H4 (cell line): ENCODE measurements at regions not wholly inside any gene's neighbourhood (a gene's known extent, or its start where the extent isn't known, plus 50 kb on each side); places are given as distances from the start of the nearest gene placed in this dataset.
"Not testable (repeated sequence)": the region's sequence is repeated elsewhere in the genome, so short reads cannot be mapped to it uniquely, and the experiment has no call there.

Source experiments
- DNase-seq: peaks from one replicate; pipeline ENCODE4 v3.0.0-alpha.2; 2015; ENCODE audit warnings: low spot score

GRCh38 chrX:16067886-16068515 lies 55.4 kb upstream of the GRPR start:
- DNase-seq, result no peak

DNA sequence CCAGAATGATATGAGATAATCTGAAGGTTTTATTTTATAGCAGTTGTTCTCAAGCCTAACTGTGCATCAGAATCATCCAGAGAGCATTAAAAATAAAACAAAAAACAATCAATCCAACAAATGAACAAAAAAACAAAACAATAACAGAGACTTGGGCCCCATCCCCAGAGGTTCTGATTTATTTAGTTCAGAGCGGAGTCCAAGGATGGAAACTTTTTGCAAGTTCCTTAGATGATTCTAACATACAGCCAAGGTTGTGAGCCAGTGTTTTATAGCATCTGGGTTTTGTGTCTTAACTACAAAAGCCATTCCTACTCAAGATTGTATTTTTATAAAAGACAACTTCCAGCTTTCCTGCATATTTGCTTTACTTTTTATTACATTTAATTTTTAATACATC lies 59.4 kb upstream of the GRPR start:
- no peak for DNase-seq

DNA sequence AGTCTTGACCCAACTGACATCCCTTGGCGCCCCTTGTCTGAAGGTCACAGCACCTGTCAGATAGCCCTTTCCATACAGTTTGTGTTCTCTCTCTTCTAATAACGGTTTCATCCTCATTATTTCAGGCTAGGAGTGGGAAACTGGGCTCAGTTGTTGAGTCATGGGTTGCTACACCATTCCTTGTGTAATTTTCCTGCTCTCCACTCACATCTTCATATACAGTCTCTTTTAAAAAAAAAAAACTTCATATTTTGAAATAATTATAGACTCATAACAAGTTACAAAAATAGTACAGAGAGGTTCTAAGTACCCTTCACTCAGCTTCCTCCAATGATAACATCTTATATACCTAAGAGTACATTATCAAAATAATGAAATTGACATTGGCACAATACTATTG lies 60.2 kb upstream of the GRPR start:
- DNase-seq, result no peak

- no peak for DNase-seq
These were observed 62.1 kb upstream of the GRPR start for GRCh38 chrX:16061296-16061695.

DNA sequence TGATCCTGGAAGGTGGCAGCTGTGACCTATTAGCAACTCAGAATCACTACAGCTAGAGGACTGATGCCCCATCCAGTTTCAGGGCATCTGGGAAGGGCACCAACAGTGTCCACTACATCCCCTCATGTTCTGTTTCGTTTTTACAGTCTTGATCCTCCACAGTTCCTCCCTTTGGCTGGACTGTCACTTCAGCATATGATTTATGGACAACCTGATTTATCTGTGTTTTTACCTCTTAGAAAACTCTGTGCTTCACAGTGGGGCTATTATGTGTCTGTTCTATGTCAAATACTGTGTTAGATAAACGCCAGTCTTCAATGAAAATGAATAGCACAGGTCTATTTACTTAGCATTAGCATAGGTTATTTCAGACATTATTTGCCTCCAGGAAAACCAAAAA lies 63.1 kb upstream of the GRPR start:
- no peak for DNase-seq

GRCh38 chrX:16049126-16049525 lies 74.2 kb upstream of the GRPR start:
- DNase-seq, result not testable (repeated sequence)

- no peak for DNase-seq
These were observed 80.4 kb upstream of the GRPR start for GRCh38 chrX:16042980-16043379.

GRCh38 chrX:16039834-16040233 lies 83.5 kb upstream of the GRPR start:
- DNase-seq, result no peak

DNA sequence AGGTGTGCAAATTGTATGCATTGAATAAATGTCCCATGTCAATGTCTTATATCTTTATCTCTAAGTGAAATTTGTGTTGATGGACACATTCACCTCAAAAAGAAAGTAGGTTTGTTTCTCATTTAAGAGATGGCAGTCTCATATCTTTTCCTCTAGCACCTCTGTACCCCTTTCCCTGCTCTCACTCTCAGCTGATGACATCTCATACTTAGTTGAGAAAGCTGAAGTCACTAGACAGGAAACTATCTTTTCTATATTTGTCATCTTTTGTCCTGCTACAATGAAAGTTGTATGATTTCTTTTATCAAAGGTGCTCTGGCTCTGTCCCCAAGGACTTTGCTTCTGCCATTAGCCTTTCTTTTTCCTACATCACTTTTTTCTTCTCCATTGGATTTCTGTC lies 84.0 kb upstream of the GRPR start:
- no peak for DNase-seq

DNA sequence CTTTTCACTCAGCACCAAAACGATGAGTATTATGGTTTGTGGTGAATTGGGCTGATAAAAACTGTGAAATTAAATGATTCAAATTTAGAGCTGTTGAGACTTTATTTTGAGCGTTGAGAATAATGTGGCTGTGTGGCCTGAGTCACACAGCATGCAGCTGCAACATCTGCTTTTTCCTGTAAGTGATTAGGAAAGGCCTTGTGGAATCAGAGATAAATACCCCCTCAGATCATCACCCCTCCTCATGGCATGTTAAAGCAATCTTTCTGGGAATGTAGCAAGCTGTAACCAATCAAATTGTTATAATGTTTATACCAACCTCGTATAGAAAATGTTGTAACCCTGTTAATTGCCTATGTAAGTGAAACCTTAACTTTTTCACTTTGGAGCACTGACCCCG lies 90.0 kb upstream of the GRPR start:
- no peak for DNase-seq

GRCh38 chrX:16028576-16028975 lies 94.8 kb upstream of the GRPR start:
- no peak for DNase-seq

GRCh38 chrX:16023790-16024734 lies 99.3 kb upstream of the GRPR start:
- peak; percentile 32 for DNase-seq

GRCh38 chrX:16022580-16023200 lies 100.7 kb upstream of the GRPR start:
- DNase-seq, result peak; percentile 3

DNA sequence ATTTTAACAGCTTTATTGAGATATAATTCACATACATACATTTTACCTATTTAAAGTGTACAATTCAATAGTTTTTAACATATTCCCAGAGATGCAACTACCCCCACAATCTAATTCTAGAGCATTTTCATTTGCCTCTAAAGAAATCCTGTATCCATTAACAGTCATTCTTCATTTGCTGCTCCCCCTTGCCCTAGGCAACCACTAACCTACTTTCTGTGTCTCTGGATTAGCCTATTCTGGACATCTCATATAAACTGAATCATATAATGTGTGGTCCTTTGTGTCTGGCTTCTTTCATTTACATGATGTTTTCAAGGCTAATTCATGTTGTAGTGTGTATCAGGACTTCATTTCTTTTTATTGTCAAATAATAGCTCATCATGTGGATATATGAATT lies 105.1 kb upstream of the GRPR start:
- no peak for DNase-seq

- no peak for DNase-seq
These were observed 109.2 kb upstream of the GRPR start for GRCh38 chrX:16014171-16014570.

DNA sequence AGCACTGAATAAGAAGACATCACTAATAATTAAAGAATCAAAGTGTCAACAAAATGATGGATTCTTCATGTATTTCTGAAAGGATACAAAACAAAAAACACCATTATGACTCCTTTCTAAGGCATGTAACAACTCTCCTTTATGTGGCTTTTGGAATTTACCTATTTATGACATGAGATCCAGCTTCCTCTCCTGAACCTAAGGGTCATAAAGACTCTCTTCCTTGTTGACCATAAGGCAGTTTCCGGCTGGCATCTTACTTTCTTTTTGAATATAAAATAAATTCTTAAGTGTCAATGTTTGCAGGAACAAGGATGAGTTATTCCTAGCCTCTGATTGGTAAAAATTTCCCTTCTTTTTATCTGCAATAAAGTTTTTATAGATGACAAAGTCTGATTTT lies 111.1 kb upstream of the GRPR start:
- no peak for DNase-seq

DNA sequence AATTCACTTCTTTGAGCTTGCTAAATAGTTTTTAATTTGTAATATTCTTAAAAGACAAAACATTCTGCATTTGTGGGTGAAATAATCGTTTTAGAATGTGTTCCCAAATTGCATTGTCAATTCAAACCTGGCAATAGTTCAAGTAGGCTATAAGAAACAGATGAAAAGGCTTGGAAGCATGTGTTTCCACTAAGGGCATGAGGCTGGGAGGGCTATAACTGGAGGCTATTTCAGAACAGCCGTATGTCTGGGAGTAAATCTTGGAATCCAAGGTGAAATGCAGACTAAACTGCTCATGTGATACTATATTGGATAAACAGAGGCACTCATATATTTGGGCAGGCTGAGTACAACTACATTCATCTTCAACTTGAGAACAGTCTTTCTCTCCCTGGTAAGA lies 117.4 kb upstream of the GRPR start:
- DNase-seq, result no peak

- DNase-seq, result peak; percentile 4
These were observed 121.2 kb upstream of the GRPR start for GRCh38 chrX:16002185-16002584.

GRCh38 chrX:15998350-15998749 lies 125.0 kb upstream of the GRPR start:
- DNase-seq, result no peak

DNA sequence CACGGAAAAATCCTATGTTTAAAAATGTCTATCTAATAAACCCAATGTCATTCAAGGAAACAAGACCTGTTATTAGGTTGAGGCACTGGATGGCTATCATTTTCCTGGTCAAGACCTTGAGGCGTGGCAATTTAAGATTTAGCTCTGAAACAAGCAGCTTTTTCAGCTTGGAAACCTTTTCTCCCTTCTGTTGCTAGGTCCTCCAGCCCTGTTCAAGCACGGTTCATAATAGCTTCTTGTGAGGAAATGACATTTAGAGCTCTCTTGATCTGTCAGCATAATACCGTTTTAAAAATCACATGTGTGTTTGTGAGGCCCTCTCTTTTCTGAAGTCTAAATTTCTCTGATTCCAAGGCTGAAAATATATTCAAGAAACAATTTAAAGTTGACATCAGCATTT lies 133.6 kb upstream of the GRPR start:
- DNase-seq, result no peak

- DNase-seq, result peak; percentile 48
These were observed 134.3 kb upstream of the AP1S2 start for GRCh38 chrX:15988661-15989603.

GRCh38 chrX:15985937-15986336 lies 131.3 kb upstream of the AP1S2 start:
- DNase-seq, result no peak
